ENCODE measurements at regions not wholly inside any gene's neighbourhood (a gene's known extent, or its start where the extent isn't known, plus 50 kb on each side); places are given as distances from the start of the nearest gene placed in this dataset.

- DNase-seq (no peak), ATAC-seq (no peak)
- H3K36me3 ChIP-seq, result no peaks in the 10 kb centered on the region
- in situ Hi-C loops (cut with MboI; ENCODE audit: low sequenced_read_pairs in 4 of 4) (no loop called here), intact Hi-C loops (cut with DNase I; ENCODE audit: low total_unique reads) (no loop called here)
- H3K9me3 ChIP-seq, result no peaks in the 10 kb centered on the region
- no peak for TF ChIP-seq CTCF (IDR thresholded peaks at IDR 0.05 in 4 of 5, conservative IDR thresholded peaks at IDR 0.05 in 1 of 5)
- no peak for TF ChIP-seq POLR2A (IDR thresholded peaks at IDR 0.05)
- no peaks in the 10 kb centered on the region for H3K4me1 ChIP-seq
- no peaks in the 10 kb centered on the region for H3K27me3 ChIP-seq
- H3K27ac ChIP-seq, result no peak overlapping the region
- H3K4me3 ChIP-seq, result no peak overlapping the region
Measured at GRCh38 chr1:199629624-199630023, 397.9 kb upstream of the NR5A2 start.

- H3K4me1 ChIP-seq, result no peaks in the 10 kb centered on the region
- H3K27ac ChIP-seq, result no peak overlapping the region
- no peak for ATAC-seq
- peaks cover 0 to 3% (median 0%) of the 10 kb centered on the region in 3 donors for H3K9me3 ChIP-seq
- intact Hi-C loops (cut with DNase I; ENCODE audit: low total_unique reads), result no loop called here
- no peaks in the 10 kb centered on the region for H3K36me3 ChIP-seq
- DNase-seq, result no peak
- TF ChIP-seq POLR2A (IDR thresholded peaks at IDR 0.05) (no peak), CTCF (IDR thresholded peaks at IDR 0.05 in 4 of 5, conservative IDR thresholded peaks at IDR 0.05 in 1 of 5) (no peak)
- in situ Hi-C loops (cut with MboI; ENCODE audit: low sequenced_read_pairs in 4 of 4), result no loop called here
- H3K27me3 ChIP-seq, result no peaks in the 10 kb centered on the region
- no peak overlapping the region for H3K4me3 ChIP-seq
Measured at GRCh38 chr1:199639453-199639852, 388.1 kb upstream of the NR5A2 start.

GRCh38 chr1:199641531-199641930 lies 386.0 kb upstream of the NR5A2 start:
- no peaks in the 10 kb centered on the region for H3K36me3 ChIP-seq
- DNase-seq (no peak), ATAC-seq (no peak)
- no peaks in the 10 kb centered on the region for H3K4me1 ChIP-seq
- no peaks in the 10 kb centered on the region for H3K27me3 ChIP-seq
- no peak for TF ChIP-seq POLR2A (IDR thresholded peaks at IDR 0.05)
- TF ChIP-seq CTCF (IDR thresholded peaks at IDR 0.05 in 4 of 5, conservative IDR thresholded peaks at IDR 0.05 in 1 of 5), result no peak
- H3K9me3 ChIP-seq, result peaks cover 0 to 3% (median 0%) of the 10 kb centered on the region in 3 donors
- no peak overlapping the region for H3K4me3 ChIP-seq
- intact Hi-C loops (cut with DNase I; ENCODE audit: low total_unique reads), result no loop called here
- H3K27ac ChIP-seq, result no peak overlapping the region
- in situ Hi-C loops (cut with MboI; ENCODE audit: low sequenced_read_pairs in 4 of 4), result no loop called here

- H3K36me3 ChIP-seq, result no peaks in the 10 kb centered on the region
- H3K27ac ChIP-seq, result no peak overlapping the region
- DNase-seq (no peak), ATAC-seq (no peak)
- H3K27me3 ChIP-seq, result no peaks in the 10 kb centered on the region
- H3K4me3 ChIP-seq, result no peak overlapping the region
- TF ChIP-seq CTCF (IDR thresholded peaks at IDR 0.05 in 4 of 5, conservative IDR thresholded peaks at IDR 0.05 in 1 of 5) (no peak), POLR2A (IDR thresholded peaks at IDR 0.05) (no peak)
- no peaks in the 10 kb centered on the region for H3K4me1 ChIP-seq
- in situ Hi-C loops (cut with MboI; ENCODE audit: low sequenced_read_pairs in 4 of 4), result no loop called here
- intact Hi-C loops (cut with DNase I; ENCODE audit: low total_unique reads), result no loop called here
- H3K9me3 ChIP-seq, result no peaks in the 10 kb centered on the region
Measured at GRCh38 chr1:199644912-199645311, 382.6 kb upstream of the NR5A2 start.

- H3K9me3 ChIP-seq, result no peaks in the 10 kb centered on the region
- TF ChIP-seq POLR2A (IDR thresholded peaks at IDR 0.05) (no peak), CTCF (IDR thresholded peaks at IDR 0.05 in 4 of 5, conservative IDR thresholded peaks at IDR 0.05 in 1 of 5) (no peak)
- ATAC-seq (no peak), DNase-seq (no peak)
- intact Hi-C loops (cut with DNase I; ENCODE audit: low total_unique reads) (no loop called here), in situ Hi-C loops (cut with MboI; ENCODE audit: low sequenced_read_pairs in 4 of 4) (no loop called here)
- H3K4me1 ChIP-seq, result no peaks in the 10 kb centered on the region
- no peak overlapping the region for H3K27ac ChIP-seq
- no peaks in the 10 kb centered on the region for H3K36me3 ChIP-seq
- H3K4me3 ChIP-seq, result no peak overlapping the region
- H3K27me3 ChIP-seq, result no peaks in the 10 kb centered on the region
Measured at GRCh38 chr1:199646761-199647160, 380.7 kb upstream of the NR5A2 start.

Data from gastrocnemius medialis (tissue), 4 donors.